Vagina (tissue), 2 donors: ENCODE measurements at regions not wholly inside any gene's neighbourhood (a gene's known extent, or its start where the extent isn't known, plus 50 kb on each side); places are given as distances from the start of the nearest gene placed in this dataset.

ENCODE experiments used
- DNase-seq, 2 donors: peaks; one replicate each; pipeline ENCODE4 v3.0.0-alpha.2; 2017; ENCODE audit errors: extremely low spot score in 2 of 2
- H3K27ac ChIP-seq: fragments of 200-600 bp; sonication (generic); one replicate; pipeline ENCODE4 v1.5.1; 2019
- H3K27me3 ChIP-seq: fragments of 200-600 bp; sonication (generic); one replicate; pipeline ENCODE4 v1.5.1; 2019
- H3K36me3 ChIP-seq, 2 donors: fragments of 200-600 bp; sonication (generic); one replicate each; pipeline ENCODE4 v1.5.1; 2017 to 2019
- H3K4me1 ChIP-seq: fragments of 200-600 bp; sonication (generic); one replicate; pipeline ENCODE4 v1.5.1; 2019
- H3K4me3 ChIP-seq, 2 donors: fragments of 200-600 bp; sonication (generic); 1 replicate in 1 of 2; 2 replicates in 1 of 2; pipeline ENCODE4 v1.5.1; 2016 to 2019
- H3K9me3 ChIP-seq: fragments of 200-600 bp; sonication (generic); one replicate; pipeline ENCODE4 v1.5.1; 2019
- POLR2A ChIP-seq, 2 donors: fragments of 450-650 bp; IDR thresholded peaks; one replicate each; pipeline ENCODE4 v1.6.1; 2017; ENCODE audit warnings: antibody characterized with exemption in 2 of 2, mild to moderate bottlenecking in 2 of 2, moderate library complexity in 2 of 2
- POLR2AphosphoS5 ChIP-seq, 2 donors: sonication (generic); formaldehyde crosslinking; IDR thresholded peaks; one replicate each; pipeline ENCODE4 v1.9.0; 2017; ENCODE audit warnings: antibody characterized with exemption in 2 of 2, mild to moderate bottlenecking in 2 of 2, low read depth in 1 of 2; ENCODE audit not compliant: insufficient read depth in 1 of 2
- intact Hi-C: fragments of 100-400 bp; cut with DNase I; formaldehyde crosslinking; loops from one replicate; pipeline ENCODE4 v1.15.1; 2023
- TF ChIP-seq, protein P1 (sequence below), 3 experiments: fragments of 450-650 bp in 2 of 3; fragments of 200-600 bp in 1 of 3; sonication (generic) in 1 of 3; IDR thresholded peaks; one replicate each; pipeline ENCODE4 v1.5.1; 2017 to 2019; ENCODE audit warnings: antibody characterized with exemption in 3 of 3, mild to moderate bottlenecking in 2 of 3, moderate library complexity in 2 of 3

DNA sequence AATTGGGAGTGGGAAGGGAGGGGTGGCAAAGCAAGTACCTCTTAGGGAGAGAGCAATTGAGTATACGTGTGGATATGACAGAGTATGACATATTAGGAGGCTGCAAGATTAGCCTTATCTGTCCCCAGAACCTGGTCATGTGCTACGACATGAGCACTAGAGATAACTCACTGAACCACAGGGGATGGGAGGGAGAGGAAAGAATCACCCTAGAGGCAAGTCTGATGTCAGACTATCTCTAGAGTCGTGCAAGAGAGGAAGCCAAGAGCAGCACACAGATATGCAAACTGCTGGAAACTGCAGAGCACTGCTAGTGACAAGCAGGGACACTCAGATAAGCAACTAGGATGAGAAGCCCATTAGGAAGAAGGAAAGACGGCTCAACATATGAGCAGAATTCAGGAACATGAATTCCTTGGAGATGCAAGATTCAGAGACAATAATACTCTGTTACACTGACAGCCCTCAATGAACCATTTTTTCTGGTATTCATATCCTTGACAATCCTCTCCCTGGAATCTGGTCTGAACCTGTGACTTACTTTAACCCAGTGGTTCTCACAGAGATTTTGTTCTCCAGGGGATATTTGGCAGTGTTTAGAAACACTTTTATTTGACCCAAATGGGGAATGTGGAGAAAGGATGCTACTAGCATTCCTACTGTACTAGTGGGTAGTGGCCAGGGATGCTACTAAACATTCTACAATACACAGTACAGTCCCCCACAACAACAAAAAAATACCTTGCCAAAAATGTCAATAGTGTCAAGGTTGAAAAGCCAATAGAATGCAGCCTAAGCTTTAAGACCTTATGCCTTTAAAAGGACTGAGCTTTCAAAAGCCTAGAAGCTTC lies 84.0 kb upstream of the BMP2K start:
- Histone ChIP-seq H3K9me3 (no peaks in the 10 kb centered on the region), H3K4me1 (no peaks in the 10 kb centered on the region), H3K27ac (no peak overlapping the region), H3K36me3 (no peaks in the 10 kb centered on the region), H3K4me3 (no peak overlapping the region), H3K27me3 (no peaks in the 10 kb centered on the region)
- DNase-seq = no peak
- intact Hi-C loops = no loop called here
- TF ChIP-seq, protein P1, sequence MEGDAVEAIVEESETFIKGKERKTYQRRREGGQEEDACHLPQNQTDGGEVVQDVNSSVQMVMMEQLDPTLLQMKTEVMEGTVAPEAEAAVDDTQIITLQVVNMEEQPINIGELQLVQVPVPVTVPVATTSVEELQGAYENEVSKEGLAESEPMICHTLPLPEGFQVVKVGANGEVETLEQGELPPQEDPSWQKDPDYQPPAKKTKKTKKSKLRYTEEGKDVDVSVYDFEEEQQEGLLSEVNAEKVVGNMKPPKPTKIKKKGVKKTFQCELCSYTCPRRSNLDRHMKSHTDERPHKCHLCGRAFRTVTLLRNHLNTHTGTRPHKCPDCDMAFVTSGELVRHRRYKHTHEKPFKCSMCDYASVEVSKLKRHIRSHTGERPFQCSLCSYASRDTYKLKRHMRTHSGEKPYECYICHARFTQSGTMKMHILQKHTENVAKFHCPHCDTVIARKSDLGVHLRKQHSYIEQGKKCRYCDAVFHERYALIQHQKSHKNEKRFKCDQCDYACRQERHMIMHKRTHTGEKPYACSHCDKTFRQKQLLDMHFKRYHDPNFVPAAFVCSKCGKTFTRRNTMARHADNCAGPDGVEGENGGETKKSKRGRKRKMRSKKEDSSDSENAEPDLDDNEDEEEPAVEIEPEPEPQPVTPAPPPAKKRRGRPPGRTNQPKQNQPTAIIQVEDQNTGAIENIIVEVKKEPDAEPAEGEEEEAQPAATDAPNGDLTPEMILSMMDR (IDR thresholded peaks at IDR 0.05) = no peak
- TF ChIP-seq POLR2A (IDR thresholded peaks at IDR 0.05) = no peak

DNA sequence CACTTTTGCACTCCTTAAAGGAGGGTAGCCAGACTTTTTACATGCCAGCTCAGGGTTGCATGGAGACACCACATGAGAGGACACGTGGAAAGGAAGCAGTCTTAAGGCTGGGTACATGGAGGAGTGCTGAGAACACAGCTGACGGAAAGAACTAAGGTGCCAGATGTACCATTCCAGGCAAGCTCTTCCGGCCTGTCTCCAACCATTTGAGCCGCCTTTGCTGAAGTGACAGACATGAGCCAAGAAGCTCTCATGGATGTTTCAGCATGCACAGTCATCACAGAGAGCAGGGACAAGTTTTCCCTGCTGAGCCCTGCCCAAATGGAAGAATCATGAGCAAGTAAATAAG lies 83.4 kb upstream of the BMP2K start:
- no peaks in the 10 kb centered on the region for H3K27me3 ChIP-seq

DNA sequence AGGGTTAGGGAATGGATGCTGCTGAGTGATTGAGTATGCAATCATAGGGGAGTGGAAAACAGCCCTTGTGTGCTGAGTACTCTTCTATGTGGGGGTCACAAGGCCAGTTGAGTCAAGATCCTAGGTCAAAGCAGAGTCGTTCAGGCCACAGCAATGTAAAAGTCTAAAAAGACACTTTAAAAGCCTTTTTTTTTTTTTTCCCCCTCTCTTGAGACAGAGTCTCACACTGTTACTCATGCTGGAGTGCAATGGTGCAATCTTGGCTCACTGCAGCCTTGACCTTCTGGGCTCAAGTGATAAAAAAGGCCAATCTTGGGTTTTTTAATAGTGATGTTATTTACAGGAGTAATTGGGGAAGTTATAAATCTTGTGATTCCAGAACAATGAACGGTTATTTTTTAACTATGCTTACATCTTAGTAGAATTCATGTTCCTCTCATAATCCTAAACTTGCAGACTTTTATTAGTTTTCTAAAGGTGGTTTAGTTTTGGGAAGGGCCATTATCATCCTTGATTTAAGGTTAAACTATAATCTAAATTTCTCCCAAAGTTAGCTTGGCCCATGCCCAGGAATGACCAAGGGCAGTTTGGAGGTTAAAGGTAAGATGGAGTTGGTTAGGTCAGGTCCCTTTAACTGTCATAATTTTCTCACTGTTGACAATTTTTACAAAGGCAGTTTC lies 82.2 kb upstream of the BMP2K start:
- Histone ChIP-seq H3K27me3 (no peaks in the 10 kb centered on the region), H3K27ac (no peak overlapping the region), H3K9me3 (no peaks in the 10 kb centered on the region), H3K4me3 (no peak overlapping the region), H3K36me3 (no peaks in the 10 kb centered on the region), H3K4me1 (no peaks in the 10 kb centered on the region)
- no peak for DNase-seq
- TF ChIP-seq POLR2AphosphoS5 (IDR thresholded peaks at IDR 0.05; ENCODE audit: insufficient read depth in 1 of 2, low read depth in 1 of 2) = no peak
- TF ChIP-seq, protein P1 (IDR thresholded peaks at IDR 0.05) = no peak
- TF ChIP-seq POLR2A (IDR thresholded peaks at IDR 0.05) = no peak
- intact Hi-C loops = no loop called here

More for the DNA sequence above, 83.4 kb upstream of the BMP2K start:
- Histone ChIP-seq H3K4me3 (no peak overlapping the region), H3K27ac (no peak overlapping the region), H3K36me3 (no peaks in the 10 kb centered on the region), H3K9me3 (no peaks in the 10 kb centered on the region), H3K4me1 (no peaks in the 10 kb centered on the region)
- no peak for TF ChIP-seq POLR2A (IDR thresholded peaks at IDR 0.05)
- no peak for TF ChIP-seq POLR2AphosphoS5 (IDR thresholded peaks at IDR 0.05; ENCODE audit: insufficient read depth in 1 of 2, low read depth in 1 of 2)
- TF ChIP-seq, protein P1 (IDR thresholded peaks at IDR 0.05) = no peak
- intact Hi-C loops = no loop called here
- no peak for DNase-seq

DNA sequence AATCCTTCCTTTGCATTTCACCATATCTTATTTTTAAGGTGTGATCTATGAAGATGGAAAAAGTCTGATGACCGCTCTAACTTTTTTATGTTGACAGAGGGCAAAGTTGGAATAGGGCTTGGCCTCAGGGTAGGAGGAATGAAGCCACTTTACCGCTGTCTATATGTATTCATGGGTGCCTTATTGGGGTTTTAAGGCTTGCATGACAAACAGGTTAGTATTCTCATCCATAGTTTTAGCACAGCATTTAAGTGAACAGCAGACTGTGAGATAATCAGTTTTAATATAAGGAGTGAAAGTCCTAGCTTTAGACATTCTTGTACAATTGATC lies 81.7 kb upstream of the BMP2K start:
- no peak for TF ChIP-seq POLR2AphosphoS5 (IDR thresholded peaks at IDR 0.05; ENCODE audit: insufficient read depth in 1 of 2, low read depth in 1 of 2)
- TF ChIP-seq, protein P1 (IDR thresholded peaks at IDR 0.05) = no peak
- TF ChIP-seq POLR2A (IDR thresholded peaks at IDR 0.05) = no peak
- no peak overlapping the region for H3K27ac ChIP-seq
- no peaks in the 10 kb centered on the region for H3K9me3 ChIP-seq
- intact Hi-C loops = no loop called here
- no peak overlapping the region for H3K4me3 ChIP-seq
- no peaks in the 10 kb centered on the region for H3K36me3 ChIP-seq
- H3K27me3 ChIP-seq = no peaks in the 10 kb centered on the region
- H3K4me1 ChIP-seq = no peaks in the 10 kb centered on the region
- DNase-seq = no peak

DNA sequence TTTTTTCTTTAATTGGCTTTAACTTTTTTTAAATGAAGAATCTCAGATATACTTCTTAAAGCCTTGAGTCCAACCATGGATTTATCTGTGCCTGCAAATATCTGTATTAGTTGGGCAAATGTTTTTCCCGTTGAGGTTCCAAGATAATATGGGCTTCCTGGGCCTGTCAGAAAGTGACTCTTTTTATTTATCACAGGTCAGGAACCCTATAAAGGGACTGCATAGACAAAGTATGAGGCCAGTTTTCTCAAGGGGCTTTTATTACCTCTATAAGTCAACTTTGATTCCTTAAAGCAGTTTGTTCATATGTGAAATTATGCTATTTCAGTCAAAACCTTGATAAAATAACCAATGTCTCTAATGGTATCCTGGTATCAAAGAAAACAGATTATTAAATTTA lies 80.2 kb upstream of the BMP2K start:
- no peaks in the 10 kb centered on the region for H3K36me3 ChIP-seq
- DNase-seq = no peak
- TF ChIP-seq POLR2AphosphoS5 (IDR thresholded peaks at IDR 0.05; ENCODE audit: insufficient read depth in 1 of 2, low read depth in 1 of 2) = no peak
- H3K9me3 ChIP-seq = no peaks in the 10 kb centered on the region
- H3K4me1 ChIP-seq = no peaks in the 10 kb centered on the region
- no peaks in the 10 kb centered on the region for H3K27me3 ChIP-seq
- H3K4me3 ChIP-seq = no peak overlapping the region
- intact Hi-C loops = no loop called here
- no peak overlapping the region for H3K27ac ChIP-seq
